ENCODE measurements at regions not wholly inside any gene's neighbourhood (a gene's known extent, or its start where the extent isn't known, plus 50 kb on each side); places are given as distances from the start of the nearest gene placed in this dataset.
A peak's percentile ranks its signal among the peaks of the same experiment; 100 is the strongest.
"Not testable (repeated sequence)": the region's sequence is repeated elsewhere in the genome, so short reads cannot be mapped to it uniquely, and the experiment has no call there.

GRCh38 chr11:104688731-104689130 lies 209.5 kb downstream of the CASP12 start:
- no peak for DNase-seq (ENCODE audit: low read depth in 2 of 2)
- TF ChIP-seq, protein P1, sequence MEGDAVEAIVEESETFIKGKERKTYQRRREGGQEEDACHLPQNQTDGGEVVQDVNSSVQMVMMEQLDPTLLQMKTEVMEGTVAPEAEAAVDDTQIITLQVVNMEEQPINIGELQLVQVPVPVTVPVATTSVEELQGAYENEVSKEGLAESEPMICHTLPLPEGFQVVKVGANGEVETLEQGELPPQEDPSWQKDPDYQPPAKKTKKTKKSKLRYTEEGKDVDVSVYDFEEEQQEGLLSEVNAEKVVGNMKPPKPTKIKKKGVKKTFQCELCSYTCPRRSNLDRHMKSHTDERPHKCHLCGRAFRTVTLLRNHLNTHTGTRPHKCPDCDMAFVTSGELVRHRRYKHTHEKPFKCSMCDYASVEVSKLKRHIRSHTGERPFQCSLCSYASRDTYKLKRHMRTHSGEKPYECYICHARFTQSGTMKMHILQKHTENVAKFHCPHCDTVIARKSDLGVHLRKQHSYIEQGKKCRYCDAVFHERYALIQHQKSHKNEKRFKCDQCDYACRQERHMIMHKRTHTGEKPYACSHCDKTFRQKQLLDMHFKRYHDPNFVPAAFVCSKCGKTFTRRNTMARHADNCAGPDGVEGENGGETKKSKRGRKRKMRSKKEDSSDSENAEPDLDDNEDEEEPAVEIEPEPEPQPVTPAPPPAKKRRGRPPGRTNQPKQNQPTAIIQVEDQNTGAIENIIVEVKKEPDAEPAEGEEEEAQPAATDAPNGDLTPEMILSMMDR (IDR thresholded peaks at IDR 0.05; ENCODE audit: low read depth, low read length) = no peak
- H3K4me3 ChIP-seq (replicated peaks in 1 of 2; ENCODE audit: low read depth in 2 of 2, low read length in 2 of 2) = no peak overlapping the region

- TF ChIP-seq, protein P1 (IDR thresholded peaks at IDR 0.05; ENCODE audit: low read depth, low read length) = no peak
- no peak overlapping the region for H3K4me3 ChIP-seq (replicated peaks in 1 of 2; ENCODE audit: low read depth in 2 of 2, low read length in 2 of 2)
- no peak for DNase-seq (ENCODE audit: low read depth in 2 of 2)
Observed at GRCh38 chr11:104682206-104682605, 216.1 kb downstream of the CASP12 start.

- no peak overlapping the region for H3K4me3 ChIP-seq (replicated peaks in 1 of 2; ENCODE audit: low read depth in 2 of 2, low read length in 2 of 2)
- TF ChIP-seq, protein P1 (IDR thresholded peaks at IDR 0.05; ENCODE audit: low read depth, low read length) = no peak
- no peak for DNase-seq (ENCODE audit: low read depth in 2 of 2)
Observed at GRCh38 chr11:104679258-104679657, 219.0 kb downstream of the CASP12 start.

- TF ChIP-seq, protein P1 (IDR thresholded peaks at IDR 0.05; ENCODE audit: low read depth, low read length) = no peak
- DNase-seq (ENCODE audit: low read depth in 2 of 2) = no peak
- H3K4me3 ChIP-seq (replicated peaks in 1 of 2; ENCODE audit: low read depth in 2 of 2, low read length in 2 of 2) = no peak overlapping the region
Observed at GRCh38 chr11:104678408-104678807, 219.9 kb downstream of the CASP12 start.

- DNase-seq (ENCODE audit: low read depth in 2 of 2); H3K4me3 ChIP-seq (replicated peaks in 1 of 2; ENCODE audit: low read depth in 2 of 2, low read length in 2 of 2): not testable (repeated sequence)
Observed at GRCh38 chr11:104677069-104677468, 221.2 kb downstream of the CASP12 start.

DNA sequence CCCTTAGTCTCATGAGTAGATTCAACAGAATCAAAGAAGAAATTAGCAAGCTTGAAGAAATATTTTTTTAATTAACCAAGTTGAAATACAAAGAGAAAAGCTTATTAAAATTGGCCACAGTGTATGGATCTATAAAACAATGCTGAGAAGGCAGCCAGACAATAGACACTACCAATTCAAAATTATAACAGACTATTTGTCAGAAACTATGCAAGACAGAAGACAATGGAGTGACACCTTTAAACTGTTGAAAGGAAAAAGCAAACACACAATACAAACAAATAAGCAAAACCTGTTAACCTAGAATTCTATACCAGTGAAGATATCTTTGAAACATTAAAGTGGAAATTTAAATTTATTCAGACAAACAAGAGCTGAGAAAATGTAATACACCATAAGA lies 225.4 kb downstream of the CASP12 start:
- TF ChIP-seq, protein P1 (IDR thresholded peaks at IDR 0.05; ENCODE audit: low read depth, low read length) = no peak
- H3K4me3 ChIP-seq (replicated peaks in 1 of 2; ENCODE audit: low read depth in 2 of 2, low read length in 2 of 2) = no peak overlapping the region
- no peak for DNase-seq (ENCODE audit: low read depth in 2 of 2)

GRCh38 chr11:104668797-104669463 lies 229.3 kb downstream of the CASP12 start:
- peak; percentile 82 to 90 for DNase-seq (ENCODE audit: low read depth in 2 of 2)
- no peak overlapping the region for H3K4me3 ChIP-seq (replicated peaks in 1 of 2; ENCODE audit: low read depth in 2 of 2, low read length in 2 of 2)
- TF ChIP-seq, protein P1 (IDR thresholded peaks at IDR 0.05; ENCODE audit: low read depth, low read length) = no peak
